Rectal smooth muscle tissue (tissue), 1 donor: ENCODE measurements at regions not wholly inside any gene's neighbourhood (a gene's known extent, or its start where the extent isn't known, plus 50 kb on each side); places are given as distances from the start of the nearest gene placed in this dataset.
A peak's percentile ranks its signal among the peaks of the same experiment; 100 is the strongest.

Experiments
- H3K27ac ChIP-seq: one replicate; pipeline ENCODE4 v1.7.0; 2013; ENCODE audit warnings: low read depth, low read length, inconsistent platforms
- H3K27me3 ChIP-seq: one replicate; pipeline ENCODE4 v1.7.0; 2013; ENCODE audit warnings: low read length; ENCODE audit not compliant: control insufficient read depth, insufficient read depth
- H3K36me3 ChIP-seq: one replicate; pipeline ENCODE4 v1.7.0; 2013; ENCODE audit warnings: low read length; ENCODE audit not compliant: control insufficient read depth, insufficient read depth
- H3K4me1 ChIP-seq: one replicate; pipeline ENCODE4 v1.7.0; 2013; ENCODE audit warnings: low read length; ENCODE audit not compliant: control insufficient read depth, insufficient read depth
- H3K4me3 ChIP-seq: one replicate; pipeline ENCODE4 v1.7.0; 2013; ENCODE audit warnings: low read length
- H3K9ac ChIP-seq: one replicate; pipeline ENCODE4 v1.7.0; 2013; ENCODE audit warnings: low read length

DNA sequence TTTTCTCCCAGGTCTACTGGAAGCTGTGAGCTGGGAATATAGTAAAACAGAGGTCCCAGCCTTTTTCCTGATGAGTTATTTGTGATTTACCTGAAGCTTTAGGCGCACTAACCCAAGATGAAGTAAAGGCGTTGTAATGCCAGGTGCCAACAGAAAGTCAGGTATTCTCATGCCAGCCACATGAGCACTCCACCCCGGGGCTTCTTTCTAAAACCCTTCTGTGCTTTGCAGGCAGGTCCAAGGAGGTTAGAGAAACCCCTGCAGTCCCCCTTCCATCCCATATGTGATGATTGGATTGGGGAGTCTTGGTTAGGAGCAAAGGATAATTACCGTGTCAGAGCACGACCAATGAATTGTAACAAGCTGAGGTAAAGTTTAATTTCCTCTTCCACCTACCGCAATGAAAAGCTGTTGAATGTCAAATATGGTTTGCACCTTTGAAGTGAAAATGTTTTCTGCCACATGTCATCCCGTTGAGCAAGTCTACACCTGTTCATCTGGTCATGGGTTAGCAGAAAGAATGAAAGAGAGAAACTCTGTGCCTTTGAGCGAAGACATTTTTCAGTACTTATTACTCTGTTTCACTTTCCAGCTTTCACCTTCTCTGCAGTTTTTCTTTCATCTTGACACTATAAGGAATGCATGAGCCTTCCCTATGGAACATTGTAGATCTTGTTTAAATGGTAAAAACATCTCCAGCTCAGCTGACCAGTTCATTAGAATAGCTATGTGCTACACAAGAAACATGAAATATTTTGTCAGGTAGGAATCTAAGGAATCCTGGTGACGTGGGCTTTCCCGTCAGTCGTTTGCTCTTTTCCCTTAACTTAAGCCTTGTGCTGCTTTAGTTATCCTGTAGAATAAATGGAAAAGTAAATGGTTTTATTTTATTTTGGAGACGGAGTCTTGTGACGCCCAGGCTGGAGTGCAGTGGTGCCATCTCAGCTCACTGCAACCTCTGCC, 204.6 kb upstream of the IL12A start:
- H3K27ac ChIP-seq = peak overlapping the region; percentile 24
- H3K27me3 ChIP-seq = no peaks in the 10 kb centered on the region
- H3K36me3 ChIP-seq = no peaks in the 10 kb centered on the region
- no peak overlapping the region for H3K4me3 ChIP-seq
- peaks cover 34% of the 10 kb centered on the region for H3K4me1 ChIP-seq
- no peak overlapping the region for H3K9ac ChIP-seq

GRCh38 chr3:159785273-159785708, 203.3 kb upstream of the IL12A start:
- Histone ChIP-seq H3K27me3 (no peaks in the 10 kb centered on the region), H3K4me3 (no peak overlapping the region), H3K9ac (no peak overlapping the region), H3K36me3 (no peaks in the 10 kb centered on the region), H3K27ac (peak overlapping the region; percentile 24), H3K4me1 (peaks cover 39% of the 10 kb centered on the region)

DNA sequence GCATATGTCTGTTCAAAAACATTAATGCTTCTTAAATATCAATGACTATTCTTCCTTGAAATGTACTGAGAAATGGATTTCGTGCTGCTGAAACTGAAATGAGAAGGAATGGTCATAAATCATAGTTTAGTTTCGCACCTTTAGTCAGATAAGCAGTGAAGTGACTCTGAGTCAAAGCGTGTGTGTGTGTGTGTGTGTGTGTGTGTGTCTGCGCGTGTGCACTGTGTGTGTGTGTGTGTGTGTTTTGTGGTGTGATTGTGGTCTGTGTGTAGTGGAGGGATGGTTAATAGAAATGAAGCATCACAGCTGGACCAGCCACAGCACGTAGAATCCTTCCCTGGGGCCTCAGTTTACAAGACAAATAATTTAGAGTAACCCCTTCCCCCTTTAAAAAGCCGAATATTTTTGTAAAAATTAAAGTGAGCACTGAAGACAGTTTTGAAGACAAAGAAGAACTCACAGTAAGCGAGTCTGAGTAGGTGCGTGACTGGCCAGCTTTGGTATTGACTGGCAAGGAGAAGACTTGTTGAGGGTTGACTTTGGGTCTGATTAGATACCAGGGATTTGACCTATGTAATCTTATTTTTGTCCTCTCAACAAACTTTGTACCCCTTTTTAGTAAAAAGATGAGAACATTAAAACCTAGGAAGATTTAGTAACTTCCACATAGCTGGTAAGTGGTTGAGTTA, 202.0 kb upstream of the IL12A start:
- peaks cover 41% of the 10 kb centered on the region for H3K4me1 ChIP-seq

DNA sequence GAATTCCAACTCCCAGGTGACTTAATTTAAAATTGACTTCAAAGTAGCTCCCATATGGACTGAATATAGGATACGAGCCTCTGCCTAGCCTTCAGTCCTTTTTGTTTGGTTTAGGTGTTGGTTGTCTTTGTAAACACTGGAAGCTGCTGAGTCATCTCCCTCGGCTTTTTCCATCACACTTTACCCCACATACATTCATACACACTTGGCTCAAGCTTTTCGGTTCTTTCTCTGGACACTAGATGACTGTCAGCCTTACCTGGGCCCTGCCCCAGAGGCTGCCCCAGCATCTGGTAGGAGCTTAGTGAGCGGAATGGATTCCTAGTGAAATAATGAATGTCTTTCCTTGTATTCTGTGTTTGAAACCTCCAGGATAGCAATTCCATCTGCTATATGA, 201.5 kb upstream of the IL12A start:
- H3K9ac ChIP-seq = no peak overlapping the region
- H3K27ac ChIP-seq = peak overlapping the region; percentile 83
- no peaks in the 10 kb centered on the region for H3K36me3 ChIP-seq
- no peaks in the 10 kb centered on the region for H3K27me3 ChIP-seq
- no peak overlapping the region for H3K4me3 ChIP-seq
- peaks cover 45% of the 10 kb centered on the region for H3K4me1 ChIP-seq

More for the DNA sequence above, 202.0 kb upstream of the IL12A start:
- Histone ChIP-seq H3K27me3 (no peaks in the 10 kb centered on the region), H3K27ac (peak overlapping the region; percentile 83), H3K9ac (no peak overlapping the region), H3K36me3 (no peaks in the 10 kb centered on the region), H3K4me3 (no peak overlapping the region)

DNA sequence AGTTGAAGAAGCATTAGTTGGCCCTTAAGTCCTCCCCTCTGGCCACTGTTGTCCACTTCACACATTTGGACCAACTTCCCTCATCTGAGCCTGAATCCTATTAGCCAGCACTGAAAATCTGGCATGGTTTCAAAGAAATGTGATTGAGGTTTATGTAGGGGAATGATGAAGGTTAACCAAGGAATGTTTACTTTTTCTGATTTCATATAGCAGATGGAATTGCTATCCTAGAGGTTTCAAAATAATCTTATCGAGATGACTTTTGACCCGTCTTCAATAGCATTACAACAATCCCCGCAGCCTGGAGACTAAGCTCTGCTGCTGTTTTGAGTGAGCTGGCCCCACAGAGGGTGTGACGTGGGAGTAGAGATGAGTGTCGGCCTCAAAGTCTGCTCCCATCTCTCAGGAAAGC, 200.8 kb upstream of the IL12A start:
- Histone ChIP-seq H3K27me3 (no peaks in the 10 kb centered on the region), H3K4me1 (peaks cover 46% of the 10 kb centered on the region), H3K27ac (peak overlapping the region; percentile 83), H3K9ac (no peak overlapping the region), H3K4me3 (no peak overlapping the region), H3K36me3 (no peaks in the 10 kb centered on the region)

DNA sequence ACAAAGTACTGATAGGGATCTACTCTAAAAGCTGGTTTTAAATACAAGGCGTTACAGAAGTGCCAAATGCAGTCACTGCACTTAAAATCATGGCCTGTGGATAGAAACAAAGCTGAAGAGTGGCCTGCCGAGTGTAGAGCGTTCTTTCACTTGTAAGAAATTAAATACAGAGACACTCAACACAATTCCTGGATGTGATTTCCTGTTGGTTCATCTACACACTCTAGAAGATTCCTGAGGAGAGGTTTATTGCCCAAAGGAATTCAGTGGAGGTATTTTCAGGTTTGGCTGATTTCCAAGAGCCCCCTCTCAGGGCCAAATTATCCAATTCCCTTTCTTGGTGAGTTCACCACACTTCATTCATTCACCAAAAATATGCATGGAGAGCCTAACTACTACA, 200.3 kb upstream of the IL12A start:
- peak overlapping the region; percentile 83 for H3K27ac ChIP-seq
- peaks cover 44% of the 10 kb centered on the region for H3K4me1 ChIP-seq
- no peak overlapping the region for H3K9ac ChIP-seq
- no peak overlapping the region for H3K4me3 ChIP-seq
- H3K36me3 ChIP-seq = no peaks in the 10 kb centered on the region
- no peaks in the 10 kb centered on the region for H3K27me3 ChIP-seq

GRCh38 chr3:159789017-159789416, 199.6 kb upstream of the IL12A start:
- H3K4me3 ChIP-seq = no peak overlapping the region
- H3K27me3 ChIP-seq = no peaks in the 10 kb centered on the region
- peak overlapping the region; percentile 46 for H3K27ac ChIP-seq
- no peaks in the 10 kb centered on the region for H3K36me3 ChIP-seq
- H3K9ac ChIP-seq = no peak overlapping the region
- peaks cover 45% of the 10 kb centered on the region for H3K4me1 ChIP-seq

- Histone ChIP-seq H3K27ac (peak overlapping the region; percentile 46), H3K27me3 (no peaks in the 10 kb centered on the region), H3K4me1 (peaks cover 54% of the 10 kb centered on the region), H3K4me3 (no peak overlapping the region), H3K9ac (no peak overlapping the region), H3K36me3 (no peaks in the 10 kb centered on the region)
Observed at GRCh38 chr3:159789742-159790635, 198.6 kb upstream of the IL12A start.

DNA sequence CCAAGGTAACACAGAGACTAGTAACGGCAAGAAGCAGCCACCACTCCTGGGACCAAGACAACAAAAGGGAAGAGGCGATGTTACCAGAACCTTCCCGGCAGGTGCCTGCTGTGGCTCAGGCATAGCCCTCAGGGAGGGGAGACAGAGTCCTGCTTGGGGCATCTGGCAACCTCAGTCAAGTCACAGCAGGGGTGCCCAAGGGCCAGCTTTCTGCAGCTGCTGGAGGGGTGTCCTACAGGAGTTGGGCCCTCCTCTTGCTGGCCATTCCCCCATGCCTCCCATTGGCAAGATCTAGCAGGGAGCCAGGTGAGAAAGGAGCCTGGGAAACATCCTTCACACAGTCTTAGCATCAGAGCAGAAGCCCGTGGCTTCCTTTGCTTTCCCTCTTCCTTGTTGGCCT, 197.3 kb upstream of the IL12A start:
- Histone ChIP-seq H3K4me1 (peaks cover 58% of the 10 kb centered on the region), H3K4me3 (no peak overlapping the region), H3K27ac (peak overlapping the region; percentile 71), H3K27me3 (no peaks in the 10 kb centered on the region), H3K36me3 (no peaks in the 10 kb centered on the region), H3K9ac (no peak overlapping the region)

DNA sequence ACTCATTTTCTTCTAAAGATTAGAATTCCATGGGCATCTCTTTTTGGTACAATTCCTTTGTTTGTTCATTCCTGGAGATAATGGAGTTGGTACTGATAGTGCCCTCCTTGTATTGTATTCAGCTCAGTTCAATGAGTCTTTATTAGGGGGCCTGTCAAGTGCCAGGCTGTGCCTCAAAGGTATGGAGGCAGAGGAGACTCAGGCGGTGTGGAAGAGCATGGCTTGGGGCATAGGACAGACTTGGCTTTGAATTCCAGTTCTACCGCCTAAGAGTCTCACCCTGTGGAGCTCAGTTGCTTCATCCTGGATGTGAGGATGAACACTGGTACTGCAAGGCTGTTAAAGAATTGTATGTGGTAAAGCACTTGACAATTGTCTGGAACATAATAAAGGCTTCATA, 196.6 kb upstream of the IL12A start:
- Histone ChIP-seq H3K4me1 (peaks cover 57% of the 10 kb centered on the region), H3K27me3 (no peaks in the 10 kb centered on the region), H3K9ac (no peak overlapping the region), H3K4me3 (no peak overlapping the region), H3K36me3 (no peaks in the 10 kb centered on the region), H3K27ac (peak overlapping the region; percentile 93)

DNA sequence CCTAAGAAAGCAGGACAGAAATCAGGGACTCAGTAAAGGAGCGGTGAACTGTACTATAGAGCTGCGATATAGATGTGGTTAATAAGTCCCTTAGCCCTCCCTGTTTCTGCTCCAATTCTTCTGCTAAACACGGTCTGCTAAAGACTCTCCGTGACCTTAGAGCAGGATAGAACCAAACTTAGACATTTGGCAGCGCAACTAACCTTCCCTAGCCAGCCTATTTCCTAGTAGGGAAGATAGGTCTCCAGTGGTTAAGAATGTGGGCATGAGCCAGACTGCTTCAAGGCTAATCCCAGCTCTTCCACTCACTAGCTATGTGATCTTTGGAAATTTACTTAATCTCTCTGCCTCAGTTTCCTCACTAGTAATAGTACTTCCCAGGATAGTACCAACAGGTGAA, 193.6 kb upstream of the IL12A start:
- H3K27me3 ChIP-seq = no peaks in the 10 kb centered on the region
- H3K36me3 ChIP-seq = no peaks in the 10 kb centered on the region
- H3K4me1 ChIP-seq = peaks cover 61% of the 10 kb centered on the region
- H3K9ac ChIP-seq = no peak overlapping the region
- peak overlapping the region; percentile 93 for H3K27ac ChIP-seq
- H3K4me3 ChIP-seq = no peak overlapping the region

DNA sequence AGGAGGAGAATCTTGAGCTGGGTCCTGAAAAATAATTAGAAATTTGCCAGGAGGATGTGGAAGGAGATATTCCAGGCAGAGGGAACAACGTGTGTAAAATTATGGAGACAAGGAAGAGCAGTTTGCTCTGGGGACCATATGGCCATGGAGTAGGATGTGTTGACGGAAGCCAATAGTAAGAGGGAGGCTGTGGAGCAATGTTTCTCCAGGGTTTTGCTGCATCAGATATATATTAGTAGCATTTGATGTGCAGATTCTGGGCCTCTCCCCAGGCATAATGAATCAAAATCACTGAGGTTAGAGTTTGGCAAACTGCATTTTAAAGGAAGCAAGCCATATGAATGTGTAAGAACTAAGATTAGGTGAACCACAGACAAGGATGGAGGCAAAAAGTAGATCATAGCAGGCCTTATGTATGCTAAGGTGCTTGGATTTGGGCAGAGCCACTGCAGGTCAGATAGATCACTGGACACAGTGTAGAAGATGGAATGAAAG, 192.9 kb upstream of the IL12A start:
- no peak overlapping the region for H3K9ac ChIP-seq
- peak overlapping the region; percentile 93 for H3K27ac ChIP-seq
- H3K4me3 ChIP-seq = no peak overlapping the region
- no peaks in the 10 kb centered on the region for H3K27me3 ChIP-seq
- peaks cover 67% of the 10 kb centered on the region for H3K4me1 ChIP-seq
- no peaks in the 10 kb centered on the region for H3K36me3 ChIP-seq
